Muscle of leg (tissue), 3 donors: ENCODE measurements at regions not wholly inside any gene's neighbourhood (a gene's known extent, or its start where the extent isn't known, plus 50 kb on each side); places are given as distances from the start of the nearest gene placed in this dataset.

Experiments
- DNase-seq: peaks from one replicate; pipeline ENCODE4 v3.0.0; 2013
- H3K27ac ChIP-seq: one replicate; pipeline ENCODE4 v1.5.1; 2013; ENCODE audit warnings: mild to moderate bottlenecking, low read length, control low read depth
- H3K27me3 ChIP-seq: one replicate; pipeline ENCODE4 v1.6.1; 2013; ENCODE audit warnings: low read length; ENCODE audit not compliant: control insufficient read depth, insufficient read depth
- H3K36me3 ChIP-seq: one replicate; pipeline ENCODE4 v1.6.1; 2013; ENCODE audit warnings: low read length; ENCODE audit not compliant: control insufficient read depth, insufficient read depth
- H3K4me1 ChIP-seq: one replicate; pipeline ENCODE4 v1.6.1; 2013; ENCODE audit warnings: low read length; ENCODE audit not compliant: control insufficient read depth, insufficient read depth
- H3K4me3 ChIP-seq: one replicate; pipeline ENCODE4 v1.5.1; 2013; ENCODE audit warnings: low read length, control low read depth
- H3K9me3 ChIP-seq: replicated peaks from 2 replicates; pipeline ENCODE4 v1.6.1; 2013; ENCODE audit warnings: low read depth, low read length; ENCODE audit not compliant: control insufficient read depth
- WGBS: methylation state at CpG from one replicate; pipeline ENCODE4 v1.1.5; 2013; ENCODE audit warnings: missing lambda C conversion rate; ENCODE audit not compliant: insufficient coverage; 5-methylcytosine and 5-hydroxymethylcytosine counted together

GRCh38 chr4:59063015-59063720 lies 1953.0 kb upstream of the IGFBP7 start:
- Histone ChIP-seq H3K36me3 (no peaks in the 10 kb centered on the region), H3K4me3 (no peak overlapping the region), H3K9me3 (no peaks in the 10 kb centered on the region), H3K4me1 (no peaks in the 10 kb centered on the region), H3K27me3 (no peaks in the 10 kb centered on the region), H3K27ac (no peak overlapping the region)
- no peak for DNase-seq
- WGBS, result no CpG with 5 or more reads among the region's 4 CpGs

- Histone ChIP-seq H3K4me1 (no peaks in the 10 kb centered on the region), H3K36me3 (no peaks in the 10 kb centered on the region), H3K27ac (no peak overlapping the region), H3K4me3 (no peak overlapping the region), H3K27me3 (no peaks in the 10 kb centered on the region), H3K9me3 (no peaks in the 10 kb centered on the region)
- no peak for DNase-seq
- WGBS, result 53% methylated on average over 5 of the region's 7 CpGs
Observed at GRCh38 chr4:59068722-59069418, 1958.7 kb upstream of the IGFBP7 start.

GRCh38 chr4:59086410-59086809 lies 1976.2 kb upstream of the IGFBP7 start:
- H3K4me3 ChIP-seq, result no peak overlapping the region
- H3K27me3 ChIP-seq, result no peaks in the 10 kb centered on the region
- no peak for DNase-seq
- WGBS, result no CpG with 5 or more reads among the region's 3 CpGs
- no peaks in the 10 kb centered on the region for H3K36me3 ChIP-seq
- no peaks in the 10 kb centered on the region for H3K9me3 ChIP-seq
- H3K4me1 ChIP-seq, result no peaks in the 10 kb centered on the region
- H3K27ac ChIP-seq, result no peak overlapping the region

GRCh38 chr4:59091146-59092142 lies 1981.3 kb upstream of the IGFBP7 start:
- no peak for DNase-seq
- Histone ChIP-seq H3K36me3 (no peaks in the 10 kb centered on the region), H3K9me3 (no peaks in the 10 kb centered on the region), H3K4me1 (no peaks in the 10 kb centered on the region), H3K4me3 (no peak overlapping the region), H3K27me3 (no peaks in the 10 kb centered on the region), H3K27ac (no peak overlapping the region)
- WGBS, result 78% methylated on average over 8 of the region's 12 CpGs

DNA sequence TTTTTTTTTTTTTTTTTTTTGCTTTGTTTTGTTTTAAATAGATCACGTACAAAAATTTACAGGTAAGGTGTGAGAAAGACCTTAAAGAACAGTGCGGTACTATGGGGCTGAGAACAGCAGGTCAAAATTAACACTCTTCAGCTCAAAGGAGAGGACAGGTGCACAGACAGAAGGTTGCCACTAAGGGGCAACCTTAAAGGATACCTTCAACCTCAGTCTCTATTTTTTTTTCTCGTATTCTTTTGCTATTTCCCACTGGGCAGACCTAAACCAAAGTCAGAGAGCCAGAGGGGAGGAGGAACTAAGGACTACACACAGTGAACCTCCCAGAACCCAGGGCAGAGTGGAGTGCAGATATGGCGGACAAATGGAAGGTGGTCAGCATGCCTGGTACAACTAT lies 1984.3 kb upstream of the IGFBP7 start:
- 95% methylated on average over 2 of the region's 4 CpGs for WGBS
- no peak for DNase-seq
- no peak overlapping the region for H3K4me3 ChIP-seq

DNA sequence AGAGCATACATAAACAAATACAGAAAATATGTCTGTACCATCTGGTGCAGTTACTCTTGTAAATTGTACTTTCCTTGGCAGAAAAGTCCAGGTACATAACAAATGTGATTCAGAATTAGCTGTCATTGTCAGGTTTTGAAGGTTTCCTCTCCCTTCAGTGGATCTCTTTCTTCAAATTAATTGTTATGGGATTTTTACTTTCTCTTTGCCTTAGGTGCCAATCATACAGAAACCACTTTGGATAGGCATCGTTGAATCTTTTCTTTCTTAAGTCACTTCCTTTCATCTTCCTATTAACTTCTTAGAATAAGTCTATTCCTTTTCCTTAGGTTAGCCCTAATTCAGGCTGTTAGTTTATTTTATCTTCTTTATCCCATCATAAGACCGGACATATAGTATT lies 1992.1 kb upstream of the IGFBP7 start:
- Histone ChIP-seq H3K9me3 (no peaks in the 10 kb centered on the region), H3K4me1 (no peaks in the 10 kb centered on the region), H3K27me3 (no peaks in the 10 kb centered on the region), H3K36me3 (no peaks in the 10 kb centered on the region), H3K4me3 (no peak overlapping the region), H3K27ac (no peak overlapping the region)
- WGBS, result no CpG with 5 or more reads among the region's 2 CpGs
- no peak for DNase-seq

More for the DNA sequence above, 1984.3 kb upstream of the IGFBP7 start:
- H3K36me3 ChIP-seq, result no peaks in the 10 kb centered on the region
- no peak overlapping the region for H3K27ac ChIP-seq
- H3K27me3 ChIP-seq, result no peaks in the 10 kb centered on the region
- H3K9me3 ChIP-seq, result no peaks in the 10 kb centered on the region
- no peaks in the 10 kb centered on the region for H3K4me1 ChIP-seq

DNA sequence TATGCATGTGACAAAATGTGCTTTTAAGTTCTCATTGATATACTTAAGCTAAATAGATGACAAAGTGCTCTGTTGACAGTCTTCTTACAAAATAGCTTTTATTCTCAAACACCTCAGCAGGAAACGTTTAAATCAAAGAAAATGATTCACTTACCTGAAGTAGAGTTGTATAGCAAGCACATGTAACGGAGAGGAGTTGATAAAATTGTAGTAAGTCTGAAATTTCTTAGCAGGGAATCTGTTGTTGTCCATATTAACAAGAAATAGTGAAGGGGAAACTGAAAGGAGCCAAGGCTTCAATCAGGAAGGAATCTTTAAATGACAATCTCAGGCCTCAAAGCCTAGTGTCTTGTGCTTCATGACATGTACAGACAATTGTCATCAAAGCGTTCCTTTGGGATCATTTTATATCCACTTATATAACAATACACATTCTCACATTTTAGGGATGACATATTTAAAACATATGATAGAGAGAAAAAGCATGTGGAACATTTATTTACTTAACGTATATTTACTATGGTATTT lies 2010.2 kb upstream of the IGFBP7 start:
- no CpG with 5 or more reads among the region's 4 CpGs for WGBS
- H3K9me3 ChIP-seq, result no peaks in the 10 kb centered on the region
- DNase-seq, result no peak
- no peak overlapping the region for H3K27ac ChIP-seq
- H3K4me3 ChIP-seq, result no peak overlapping the region
- no peaks in the 10 kb centered on the region for H3K36me3 ChIP-seq
- no peaks in the 10 kb centered on the region for H3K27me3 ChIP-seq
- no peaks in the 10 kb centered on the region for H3K4me1 ChIP-seq

DNA sequence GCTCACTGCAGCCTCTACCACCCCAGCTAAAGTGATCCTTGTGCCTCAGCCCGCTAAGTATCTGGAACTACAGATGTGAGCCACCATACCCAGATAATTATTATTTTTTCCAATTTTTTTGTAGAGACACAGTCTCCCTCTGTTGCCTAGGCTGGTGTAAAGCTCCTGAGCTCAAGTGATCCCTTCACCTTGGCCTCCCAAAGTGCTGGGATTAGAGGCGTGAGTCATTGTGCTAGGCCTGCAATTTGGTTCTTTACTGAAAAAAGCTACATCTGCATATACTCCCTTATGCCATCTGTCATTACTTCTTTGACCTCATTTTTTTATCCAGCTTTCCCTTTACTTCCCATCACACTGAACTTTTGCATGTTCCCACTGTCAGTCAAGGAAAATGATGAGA lies 2012.4 kb upstream of the IGFBP7 start:
- no CpG with 5 or more reads among the region's 2 CpGs for WGBS
- H3K36me3 ChIP-seq, result no peaks in the 10 kb centered on the region
- no peaks in the 10 kb centered on the region for H3K9me3 ChIP-seq
- H3K4me1 ChIP-seq, result no peaks in the 10 kb centered on the region
- H3K4me3 ChIP-seq, result no peak overlapping the region
- DNase-seq, result no peak
- no peak overlapping the region for H3K27ac ChIP-seq
- H3K27me3 ChIP-seq, result no peaks in the 10 kb centered on the region

DNA sequence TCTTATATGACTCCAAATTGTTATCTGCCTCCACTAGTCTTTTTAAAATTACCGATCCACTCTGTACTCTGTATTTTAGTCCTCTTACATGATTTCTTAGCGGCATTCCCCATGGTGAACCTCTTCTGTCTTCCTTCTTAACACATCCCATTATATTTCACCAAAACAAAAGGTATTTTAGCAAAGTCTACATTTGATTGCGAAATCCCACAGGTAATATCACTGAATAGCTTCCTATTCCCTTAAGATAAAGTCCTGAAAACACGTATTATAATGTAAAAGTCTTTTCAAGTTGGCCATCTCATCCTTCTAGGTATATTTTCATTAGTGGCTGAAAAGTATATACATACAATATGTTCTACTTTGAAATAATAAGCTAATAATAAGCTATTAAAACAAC lies 2016.0 kb upstream of the IGFBP7 start:
- Histone ChIP-seq H3K27me3 (no peaks in the 10 kb centered on the region), H3K4me1 (no peaks in the 10 kb centered on the region), H3K27ac (no peak overlapping the region), H3K36me3 (no peaks in the 10 kb centered on the region), H3K9me3 (no peaks in the 10 kb centered on the region), H3K4me3 (no peak overlapping the region)
- no peak for DNase-seq
- WGBS, result 100% methylated on average over 1 of the region's 4 CpGs

GRCh38 chr4:59127006-59127405 lies 2016.8 kb upstream of the IGFBP7 start:
- Histone ChIP-seq H3K27ac (no peak overlapping the region), H3K36me3 (no peaks in the 10 kb centered on the region), H3K27me3 (no peaks in the 10 kb centered on the region), H3K9me3 (no peaks in the 10 kb centered on the region), H3K4me3 (no peak overlapping the region), H3K4me1 (no peaks in the 10 kb centered on the region)
- DNase-seq, result no peak
- no CpG with 5 or more reads among the region's 5 CpGs for WGBS
